HG02610 (cell line): ENCODE measurements at regions not wholly inside any gene's neighbourhood (a gene's known extent, or its start where the extent isn't known, plus 50 kb on each side); places are given as distances from the start of the nearest gene placed in this dataset.
A peak's percentile ranks its signal among the peaks of the same experiment; 100 is the strongest.

Source experiments
- ATAC-seq: cut with Tn5 transposase; IDR thresholded peaks from one replicate; pipeline ENCODE4 v1.9.1; 2021; ENCODE audit warnings: mild to moderate bottlenecking, moderate library complexity; ENCODE audit not compliant: unreplicated experiment

DNA sequence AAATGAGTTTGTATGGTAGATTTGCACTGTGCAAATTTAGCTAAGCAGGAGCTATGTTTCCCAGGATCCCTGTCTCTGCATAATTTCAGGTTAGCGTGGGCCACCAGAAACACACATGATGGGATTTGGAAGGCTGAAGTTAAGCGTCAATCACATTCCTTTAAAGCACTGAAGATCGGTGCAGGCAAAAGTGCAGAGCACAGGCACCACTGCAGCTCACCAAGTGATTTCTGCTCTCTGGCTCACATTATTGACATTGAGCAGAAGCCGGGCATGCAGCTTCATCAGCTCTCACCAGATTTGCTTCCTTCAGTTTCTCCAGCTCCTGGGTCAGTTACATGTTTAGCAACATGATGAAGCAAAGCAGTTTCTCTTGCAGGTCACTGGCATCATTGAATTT lies 256.4 kb upstream of the TGFBR2 start:
- ATAC-seq = no peak

DNA sequence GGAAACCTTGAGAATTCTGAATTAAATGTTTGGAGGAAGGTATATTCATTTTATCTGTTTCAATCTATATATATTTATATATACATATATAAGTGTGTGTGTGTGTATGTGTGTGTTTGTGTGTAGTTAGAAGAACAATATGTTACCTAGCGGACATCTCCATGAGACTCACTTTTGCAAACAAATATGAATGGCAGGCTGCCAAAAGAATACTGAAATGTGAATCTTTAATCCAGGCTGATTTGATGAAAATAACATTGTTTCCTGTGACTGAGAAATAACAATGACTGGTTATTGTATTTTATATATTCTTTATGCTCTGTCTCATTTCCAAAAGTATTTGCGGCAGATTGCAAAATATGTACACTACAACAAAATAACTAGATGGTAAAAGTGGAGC lies 255.5 kb upstream of the TGFBR2 start:
- no peak for ATAC-seq

DNA sequence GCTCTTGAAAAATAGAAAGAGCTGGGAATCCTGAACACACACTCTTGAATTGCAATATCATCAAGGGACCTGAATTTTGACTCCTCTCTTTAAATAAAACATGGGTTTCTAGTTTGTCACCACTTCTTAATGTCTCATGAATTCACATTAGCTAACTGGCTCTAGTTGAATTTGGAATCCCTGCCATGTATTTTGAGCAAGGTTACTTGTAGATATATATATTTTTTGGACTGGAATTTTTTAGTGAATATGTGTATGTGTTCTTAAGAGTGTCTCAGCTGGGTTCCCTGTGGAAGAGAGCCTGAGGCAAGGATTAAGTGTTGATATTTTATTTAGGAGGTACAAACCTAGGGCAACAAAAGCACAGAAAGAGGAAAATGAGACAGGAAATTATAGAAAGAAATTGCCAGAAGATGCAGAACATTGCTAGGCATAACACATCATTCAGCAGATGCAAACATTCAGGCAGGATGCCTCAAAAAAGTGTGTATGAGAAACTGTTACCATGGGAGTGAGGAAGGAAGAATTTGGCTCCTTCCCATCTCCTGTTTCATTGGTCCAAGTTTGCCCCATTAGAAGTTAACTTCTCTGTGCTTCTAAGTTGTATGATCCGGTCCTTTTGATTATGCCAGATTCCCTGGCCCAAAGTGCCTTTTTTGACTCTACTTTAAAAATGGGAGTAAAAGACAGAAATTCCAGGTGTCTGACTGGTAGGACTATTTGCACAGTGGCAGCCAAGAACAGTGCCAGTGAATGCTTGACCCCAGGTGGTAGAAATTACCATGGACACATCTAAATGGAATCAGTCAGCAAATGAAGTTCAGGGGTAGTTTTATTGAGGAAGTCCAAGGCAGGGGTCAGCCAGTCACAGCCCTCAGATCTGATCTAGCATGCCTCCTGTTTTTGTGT lies 253.7 kb upstream of the TGFBR2 start:
- ATAC-seq = no peak

DNA sequence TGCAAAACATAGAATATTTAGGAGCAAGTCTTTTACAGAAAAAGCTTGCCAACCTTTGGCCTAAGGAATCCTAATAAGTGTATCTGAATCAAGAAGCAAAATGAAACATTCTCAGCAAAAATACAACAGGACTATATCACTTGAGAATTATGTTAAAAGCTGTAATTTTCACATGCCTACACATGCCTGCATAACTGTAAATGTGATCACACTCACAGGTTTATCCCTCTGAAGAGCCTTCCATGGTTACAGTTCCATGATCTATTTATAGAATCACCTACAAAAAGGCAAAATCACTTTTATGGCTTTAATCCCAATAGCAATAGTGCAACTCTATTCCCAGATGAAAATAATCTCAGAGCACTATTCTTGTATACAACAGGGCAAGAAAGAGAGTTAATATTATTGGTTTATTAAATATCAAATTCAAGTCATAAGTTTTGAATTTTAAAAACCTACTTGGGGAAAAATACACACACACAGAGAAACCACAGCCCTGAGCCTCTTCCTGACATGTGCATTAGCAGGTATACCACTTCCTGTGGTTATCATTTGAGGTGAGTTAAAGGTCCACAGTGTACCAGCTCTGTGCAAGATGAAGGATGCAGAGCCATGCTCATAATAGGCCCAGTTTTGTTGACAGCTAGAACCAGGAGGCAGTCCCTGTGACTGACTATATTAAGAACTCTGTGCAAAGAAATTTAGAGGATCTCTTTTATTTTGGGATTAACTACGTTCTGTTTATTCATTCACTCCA lies 252.5 kb upstream of the TGFBR2 start:
- peak; percentile 95 for ATAC-seq

DNA sequence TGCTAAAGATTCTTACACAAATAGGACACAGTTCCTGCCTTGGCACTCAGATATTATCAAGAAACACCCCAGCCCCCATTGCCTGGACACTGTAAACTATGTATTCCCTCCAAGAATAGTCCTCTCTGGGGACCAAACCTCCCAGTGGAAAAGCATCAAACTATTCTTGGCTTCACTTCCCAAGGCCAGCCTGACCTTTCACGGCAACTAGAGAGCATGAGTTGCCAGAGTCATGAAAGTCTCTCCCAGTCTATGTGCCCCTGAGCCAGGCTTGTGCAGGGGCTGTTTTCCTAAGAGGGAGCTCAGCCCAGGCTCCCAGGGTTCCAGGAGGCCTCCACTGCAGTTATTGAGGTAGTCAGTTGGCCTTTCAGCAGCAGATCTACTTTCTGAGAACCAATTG lies 251.9 kb upstream of the TGFBR2 start:
- ATAC-seq = no peak

DNA sequence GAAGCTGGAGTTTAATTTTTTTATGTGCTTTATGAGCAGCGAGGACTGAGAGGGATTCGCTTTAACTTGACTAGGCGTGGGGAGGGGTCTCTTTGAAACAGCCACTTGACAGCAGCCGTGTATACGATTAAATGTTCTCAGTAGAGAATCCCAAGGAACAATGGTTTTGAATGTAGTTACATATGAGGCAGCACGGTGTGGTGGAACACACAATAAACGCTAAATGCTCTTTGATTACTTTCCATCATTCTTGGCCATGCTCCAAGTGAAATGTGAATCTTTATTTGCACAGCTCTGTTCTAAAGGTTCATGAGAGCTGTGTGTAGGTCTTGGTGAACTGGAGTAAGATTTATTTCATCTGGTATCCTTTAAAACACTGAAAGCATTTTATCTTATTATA lies 251.4 kb upstream of the TGFBR2 start:
- no peak for ATAC-seq

DNA sequence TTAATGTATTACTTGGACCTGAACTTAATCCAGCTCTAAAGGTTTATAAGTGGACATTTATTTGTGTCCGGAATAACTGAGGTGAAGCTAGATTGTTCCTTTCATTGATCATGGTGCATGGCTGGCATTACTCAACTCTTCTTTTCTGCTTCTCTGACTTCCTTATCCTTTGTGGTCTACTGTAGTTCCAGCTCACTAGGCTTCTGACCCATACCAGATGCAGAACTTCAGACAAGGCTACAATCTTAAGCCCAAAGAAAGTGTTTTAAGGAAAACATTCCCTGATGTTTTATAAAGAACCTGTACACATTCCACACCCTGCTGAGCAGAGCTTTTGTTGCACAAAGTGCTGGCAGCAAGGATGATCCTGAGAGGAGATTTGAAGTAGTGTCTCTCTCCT lies 250.8 kb upstream of the TGFBR2 start:
- no peak for ATAC-seq

DNA sequence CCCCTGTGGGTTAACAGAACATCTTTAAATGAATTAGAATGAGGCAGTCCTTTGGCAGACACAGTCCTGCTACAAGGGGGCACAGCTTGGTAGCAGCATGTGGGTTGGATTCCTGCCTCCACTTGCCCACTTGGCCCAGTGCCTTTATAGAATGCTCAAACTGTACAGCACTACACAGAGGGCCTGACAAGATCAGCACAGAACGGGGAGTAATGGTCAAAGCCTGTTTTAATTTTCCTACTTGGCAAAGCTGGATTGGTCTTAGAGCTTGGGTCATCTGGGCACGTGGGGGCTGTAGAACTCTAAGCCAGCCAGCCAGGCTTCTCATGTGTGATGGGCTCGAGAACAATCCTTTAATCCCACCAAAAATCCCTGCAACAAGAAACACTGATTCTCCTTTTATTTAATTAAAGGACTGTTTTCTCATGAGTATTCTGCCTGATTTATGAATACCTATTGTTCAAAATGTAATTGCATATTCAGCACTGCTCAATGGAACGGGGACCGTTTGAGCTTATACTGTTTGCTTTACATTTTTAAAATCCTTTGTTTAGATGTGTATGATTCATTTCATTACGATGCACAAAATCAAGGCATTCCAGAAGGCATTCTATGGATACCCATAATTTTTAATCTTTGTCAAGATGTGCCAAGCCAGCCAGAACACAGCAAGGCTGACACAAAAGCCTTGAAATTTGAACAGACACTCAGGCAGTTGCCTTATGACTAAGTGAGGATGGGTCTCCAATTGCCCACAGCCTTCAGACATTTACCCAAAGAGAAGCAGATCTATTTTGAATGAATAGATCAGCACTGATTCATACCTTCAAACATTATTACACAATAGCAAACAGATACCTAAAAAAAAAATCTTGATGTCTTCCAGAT lies 249.3 kb upstream of the TGFBR2 start:
- ATAC-seq = no peak

DNA sequence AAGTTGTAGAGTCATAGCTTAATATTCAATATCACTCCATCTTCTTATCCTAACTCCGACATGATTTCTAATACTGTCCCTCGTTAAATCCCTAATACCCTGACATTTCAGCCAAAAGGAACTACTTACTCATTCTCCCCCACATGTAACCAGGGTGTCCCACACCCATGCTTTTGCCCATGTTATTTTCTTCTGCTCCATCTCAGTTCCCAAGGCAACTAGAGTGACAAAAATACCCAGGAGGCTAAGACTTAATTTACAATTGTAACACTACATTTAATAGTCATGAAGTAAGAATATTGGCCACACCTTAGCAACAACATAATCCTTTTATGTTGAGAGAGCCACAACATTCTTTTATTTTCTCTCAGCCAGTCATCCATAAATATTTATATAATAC lies 248.5 kb upstream of the TGFBR2 start:
- ATAC-seq = no peak

DNA sequence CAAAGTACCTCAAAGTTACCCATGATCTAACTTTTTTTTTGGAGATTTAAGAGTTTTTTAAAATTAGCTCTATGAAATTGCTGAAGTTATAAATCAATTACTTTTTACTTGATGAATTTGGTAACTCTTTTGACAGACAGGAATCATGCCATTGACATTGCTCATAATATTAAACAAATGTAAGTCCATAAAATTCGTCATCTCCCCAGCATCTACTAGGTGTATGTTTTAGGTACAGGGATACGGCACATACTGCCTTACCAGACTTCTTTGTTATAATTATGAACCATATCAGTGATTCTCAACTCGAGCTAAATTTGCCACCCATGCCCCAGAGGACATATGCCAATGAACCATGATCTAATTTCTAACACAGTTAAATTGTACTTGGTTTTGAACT lies 247.5 kb upstream of the TGFBR2 start:
- ATAC-seq = no peak

DNA sequence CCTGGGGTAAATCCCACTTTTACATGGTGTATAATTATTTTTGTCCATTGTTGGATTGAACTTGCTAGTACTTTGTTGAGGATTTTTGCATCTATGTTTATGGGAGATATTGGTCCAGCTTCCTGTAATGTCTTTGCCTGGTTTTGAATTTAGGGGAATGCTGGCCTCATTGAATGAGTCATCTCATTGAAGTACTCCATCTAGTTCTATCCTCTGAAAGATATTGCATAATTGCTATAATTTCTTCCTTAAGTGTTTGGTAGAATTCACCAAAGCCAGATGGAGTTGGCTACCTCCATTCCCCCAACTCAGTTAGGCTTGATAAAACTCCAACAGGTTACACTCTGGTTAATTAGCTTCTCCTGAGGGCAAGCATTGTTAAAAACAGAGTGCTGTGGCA lies 237.4 kb upstream of the TGFBR2 start:
- ATAC-seq = no peak

DNA sequence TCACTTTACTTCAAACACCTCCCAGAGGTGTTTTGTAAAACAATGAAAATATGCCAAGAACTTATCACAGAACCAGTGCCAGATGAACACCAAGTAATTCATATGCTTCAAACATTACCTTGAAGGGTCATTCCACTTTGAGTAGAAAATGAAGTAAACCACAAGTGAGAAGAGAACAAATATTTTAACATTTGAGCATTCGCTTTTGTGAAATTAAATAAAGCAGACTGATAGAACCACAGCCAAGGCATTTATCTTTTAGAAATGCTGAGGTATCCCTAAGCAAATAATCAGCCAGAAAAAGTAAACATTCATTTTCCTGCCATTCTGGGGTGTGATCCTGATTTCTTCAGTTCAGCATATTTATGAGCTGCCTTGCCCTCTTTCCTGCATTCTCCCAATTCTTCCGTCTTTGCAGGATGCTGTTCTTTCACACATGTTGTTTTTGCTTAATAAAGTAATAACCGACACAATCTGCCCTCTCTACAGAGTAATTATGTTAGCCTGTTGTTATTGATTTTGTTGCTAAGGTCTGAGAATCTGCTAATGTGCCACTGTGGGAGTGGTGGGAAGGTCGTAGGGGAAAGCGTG lies 235.6 kb upstream of the TGFBR2 start:
- no peak for ATAC-seq

DNA sequence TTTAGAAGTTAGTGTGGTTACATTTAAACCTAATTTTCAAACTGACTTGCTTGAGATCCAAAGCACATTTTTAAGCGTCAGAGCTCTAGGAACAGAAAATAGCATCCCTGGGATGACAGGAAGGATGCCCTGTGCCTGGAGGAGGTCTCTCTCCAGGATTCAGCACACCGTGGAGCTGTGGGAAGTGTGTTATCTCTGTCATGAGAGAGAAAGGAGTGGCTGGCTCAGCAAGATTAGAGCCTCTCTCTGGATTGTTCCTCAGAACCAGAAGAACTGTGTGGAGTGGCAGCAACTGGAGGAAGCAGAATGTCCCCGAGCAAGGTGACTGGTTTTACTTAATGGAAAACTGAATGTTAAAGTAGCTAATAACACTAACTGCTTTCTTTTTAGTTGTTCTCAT lies 233.6 kb upstream of the TGFBR2 start:
- no peak for ATAC-seq

DNA sequence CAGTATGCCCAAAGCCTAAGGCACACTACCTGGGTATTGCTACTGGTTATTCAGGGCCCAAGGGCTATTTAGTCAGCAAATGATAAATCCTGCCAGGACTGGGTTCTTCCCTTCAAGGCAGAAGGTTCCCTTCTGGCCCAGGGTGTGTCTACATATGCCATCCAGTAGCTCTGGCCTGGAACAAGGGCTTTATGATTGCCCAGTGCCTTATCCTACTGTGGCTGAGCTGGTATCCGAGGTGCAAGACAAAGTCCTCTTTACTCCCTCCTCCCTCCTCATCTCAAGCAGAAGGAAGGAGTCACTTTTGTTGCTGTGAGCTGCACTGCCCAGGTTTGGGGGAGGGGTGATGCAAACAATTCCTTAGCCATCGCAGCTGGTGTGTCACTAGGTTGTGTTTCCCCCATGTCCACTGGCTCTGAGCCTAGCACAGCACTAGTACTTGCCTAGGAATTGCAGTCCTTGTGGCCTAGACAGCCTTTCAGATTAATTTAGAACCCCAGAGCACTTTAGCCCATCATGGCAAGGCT lies 221.8 kb upstream of the TGFBR2 start:
- no peak for ATAC-seq

DNA sequence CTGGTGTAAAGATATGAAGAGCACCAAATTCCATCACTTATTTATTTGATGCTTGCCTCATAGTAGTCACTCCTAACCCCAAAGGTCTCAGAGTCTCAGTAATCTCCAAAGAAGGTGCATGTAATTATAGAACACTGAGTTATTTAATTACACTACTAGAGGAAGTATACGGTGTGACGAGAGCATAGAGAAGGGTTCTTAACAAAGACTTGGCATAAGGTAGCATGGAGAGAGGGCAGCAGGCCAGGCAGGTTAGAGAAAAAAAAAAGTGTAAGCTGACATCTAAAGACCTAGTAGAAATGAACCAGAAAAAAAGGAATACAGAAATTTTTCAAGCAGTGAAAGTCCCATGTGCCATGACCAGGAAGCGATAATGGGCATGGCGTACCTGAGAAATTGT lies 213.3 kb upstream of the TGFBR2 start:
- ATAC-seq = no peak

DNA sequence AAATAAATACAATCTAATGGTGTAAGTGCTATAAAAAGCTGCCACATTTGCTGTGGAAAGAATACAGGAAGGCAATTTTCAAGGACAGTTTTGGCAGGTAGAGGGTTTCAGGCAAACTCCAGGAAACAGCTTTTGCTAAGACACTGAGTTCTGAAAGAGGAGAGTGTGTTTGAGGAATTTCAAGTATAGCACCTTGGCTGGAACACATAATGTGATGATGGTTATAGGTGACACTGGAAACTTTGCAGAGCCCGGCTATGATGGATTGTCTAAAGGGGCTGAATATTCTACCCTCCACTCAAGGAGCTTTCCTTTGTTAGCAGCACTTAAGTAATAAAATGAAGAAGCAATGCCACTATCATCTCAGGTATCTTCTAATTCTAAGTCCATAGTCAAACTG lies 209.4 kb upstream of the TGFBR2 start:
- no peak for ATAC-seq

DNA sequence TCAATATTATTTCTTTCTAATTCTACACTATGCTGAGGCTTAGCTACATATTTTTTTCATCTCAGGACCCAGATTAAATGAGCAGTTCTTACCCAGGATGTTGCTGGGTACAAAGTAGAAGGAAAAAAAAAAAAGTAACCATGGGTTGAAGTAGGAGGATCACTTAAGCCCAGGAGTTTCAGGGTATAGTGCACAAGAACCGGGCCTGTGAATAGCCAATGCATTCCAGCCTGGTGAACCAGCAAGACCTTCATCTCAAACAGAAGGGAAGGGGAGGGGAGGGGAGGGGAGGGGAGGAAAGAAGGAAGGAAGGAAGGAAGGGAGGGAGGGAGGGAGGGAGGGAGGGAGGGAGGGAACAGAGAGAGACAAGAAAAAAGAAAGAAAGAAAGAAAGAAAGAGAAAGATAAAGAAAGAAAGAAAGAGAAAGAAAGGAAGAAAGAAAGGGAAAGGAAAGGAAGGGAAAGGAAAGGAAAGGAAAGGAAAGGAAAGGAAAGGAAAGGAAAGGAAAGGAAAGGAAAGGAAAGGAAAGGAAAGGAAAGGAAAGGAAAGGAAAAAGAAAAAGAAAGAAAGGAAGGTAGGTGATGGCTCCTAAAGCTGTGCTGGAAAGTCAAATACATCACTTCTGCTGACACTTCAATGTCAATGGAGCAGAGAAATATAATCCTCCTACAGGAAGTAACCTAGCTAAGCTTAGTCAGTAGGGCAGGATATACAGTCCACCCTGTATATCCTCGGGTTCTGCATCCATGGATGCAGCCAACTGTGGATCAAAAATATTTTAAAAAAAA lies 206.8 kb upstream of the TGFBR2 start:
- no peak for ATAC-seq

DNA sequence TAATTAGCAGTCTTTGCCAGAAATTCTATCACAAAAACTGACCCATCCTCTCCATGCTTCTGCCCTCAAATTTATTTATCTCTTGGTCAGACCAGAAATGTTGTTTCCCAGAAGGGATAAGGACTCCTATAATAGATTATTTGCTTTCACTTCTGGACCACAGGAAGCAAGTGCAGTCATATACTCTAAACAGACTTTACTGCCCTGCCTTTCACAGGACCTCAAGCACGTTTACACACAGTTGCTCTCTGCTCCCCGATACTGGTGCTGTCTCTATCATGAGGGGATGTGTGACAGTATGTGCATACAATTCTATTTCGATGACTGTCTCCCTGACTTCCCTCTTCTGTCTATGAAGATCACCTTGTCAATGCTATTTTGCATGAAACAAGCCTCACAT lies 205.5 kb upstream of the TGFBR2 start:
- no peak for ATAC-seq

DNA sequence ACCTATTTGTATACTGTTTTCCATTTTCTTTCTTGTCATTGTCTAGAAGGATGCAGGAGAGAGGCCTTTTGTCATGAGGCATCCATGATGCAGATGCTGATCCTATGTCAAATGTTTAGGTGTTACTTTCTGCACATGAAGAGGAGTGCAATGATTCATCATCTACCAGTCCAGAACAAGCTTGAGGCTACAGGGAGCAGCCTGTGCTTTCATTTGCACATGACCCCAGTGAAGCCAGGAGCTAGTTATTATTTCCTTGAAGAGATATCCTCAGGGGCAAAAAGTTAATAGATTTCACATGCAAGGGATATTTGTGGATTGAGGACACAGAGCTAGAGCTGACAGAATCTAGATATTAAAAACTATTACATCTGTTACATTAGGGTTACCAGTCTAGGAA lies 204.4 kb upstream of the TGFBR2 start:
- ATAC-seq = no peak

DNA sequence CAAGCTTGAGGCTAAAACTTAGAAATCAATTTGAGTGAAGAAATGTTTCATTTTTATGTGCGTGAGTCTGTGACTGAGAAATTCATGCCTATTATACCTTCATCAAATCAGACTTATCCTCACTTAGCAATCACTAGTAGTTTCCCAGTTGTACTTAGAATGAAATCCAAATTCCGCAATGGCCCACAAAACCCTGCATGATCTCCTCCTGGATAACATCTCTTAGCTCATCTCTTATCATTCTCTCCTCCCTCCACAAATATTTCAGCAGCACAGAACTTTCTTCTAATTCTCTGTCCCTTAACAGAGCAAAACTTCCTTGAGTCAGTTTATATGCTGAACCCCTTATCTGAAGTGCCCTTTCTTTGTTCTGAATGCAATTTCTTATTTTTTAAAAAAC lies 198.8 kb upstream of the TGFBR2 start:
- no peak for ATAC-seq
